ENCODE measurements at regions not wholly inside any gene's neighbourhood (a gene's known extent, or its start where the extent isn't known, plus 50 kb on each side); places are given as distances from the start of the nearest gene placed in this dataset.
"Not testable (repeated sequence)": the region's sequence is repeated elsewhere in the genome, so short reads cannot be mapped to it uniquely, and the experiment has no call there.

- in situ Hi-C loops (cut with HindIII; ENCODE audit: low sequenced_read_pairs) = no loop called here
- no peak for DNase-seq (ENCODE audit: low spot score)
Measured at GRCh38 chr6:76671751-76672150, 599.3 kb upstream of the IMPG1 start.

- in situ Hi-C loops (cut with HindIII; ENCODE audit: low sequenced_read_pairs) = no loop called here
- DNase-seq (ENCODE audit: low spot score) = no peak
Measured at GRCh38 chr6:76644231-76644630, 571.8 kb upstream of the IMPG1 start.

- in situ Hi-C loops (cut with HindIII; ENCODE audit: low sequenced_read_pairs) = no loop called here
- no peak for DNase-seq (ENCODE audit: low spot score)
Measured at GRCh38 chr6:76639941-76640340, 567.5 kb upstream of the IMPG1 start.

- in situ Hi-C loops (cut with HindIII; ENCODE audit: low sequenced_read_pairs) = no loop called here
Measured at GRCh38 chr6:76634695-76635094, 562.2 kb upstream of the IMPG1 start.

GRCh38 chr6:76633259-76633658 is 560.8 kb upstream of the IMPG1 start:
- DNase-seq (ENCODE audit: low spot score) = no peak
- in situ Hi-C loops (cut with HindIII; ENCODE audit: low sequenced_read_pairs) = no loop called here

More at GRCh38 chr6:76634695-76635094, 562.2 kb upstream of the IMPG1 start:
- DNase-seq (ENCODE audit: low spot score) = no peak

GRCh38 chr6:76631622-76632021 is 559.2 kb upstream of the IMPG1 start:
- no peak for DNase-seq (ENCODE audit: low spot score)
- in situ Hi-C loops (cut with HindIII; ENCODE audit: low sequenced_read_pairs) = no loop called here

- in situ Hi-C loops (cut with HindIII; ENCODE audit: low sequenced_read_pairs) = no loop called here
- DNase-seq (ENCODE audit: low spot score) = no peak
Measured at GRCh38 chr6:76615395-76615794, 542.9 kb upstream of the IMPG1 start.

GRCh38 chr6:76612954-76613353 is 540.5 kb upstream of the IMPG1 start:
- in situ Hi-C loops (cut with HindIII; ENCODE audit: low sequenced_read_pairs) = no loop called here
- DNase-seq (ENCODE audit: low spot score) = no peak

GRCh38 chr6:76609160-76609559 is 536.7 kb upstream of the IMPG1 start:
- no peak for DNase-seq (ENCODE audit: low spot score)
- in situ Hi-C loops (cut with HindIII; ENCODE audit: low sequenced_read_pairs) = no loop called here

GRCh38 chr6:76594109-76594508 is 521.6 kb upstream of the IMPG1 start:
- in situ Hi-C loops (cut with HindIII; ENCODE audit: low sequenced_read_pairs) = no loop called here
- no peak for DNase-seq (ENCODE audit: low spot score)

- in situ Hi-C loops (cut with HindIII; ENCODE audit: low sequenced_read_pairs) = no loop called here
- DNase-seq (ENCODE audit: low spot score) = no peak
Measured at GRCh38 chr6:76593668-76594067, 521.2 kb upstream of the IMPG1 start.

- in situ Hi-C loops (cut with HindIII; ENCODE audit: low sequenced_read_pairs) = no loop called here
- DNase-seq (ENCODE audit: low spot score) = no peak
Measured at GRCh38 chr6:76592566-76592965, 520.1 kb upstream of the IMPG1 start.

- no peak for DNase-seq (ENCODE audit: low spot score)
- in situ Hi-C loops (cut with HindIII; ENCODE audit: low sequenced_read_pairs) = no loop called here
Measured at GRCh38 chr6:76587271-76587670, 514.8 kb upstream of the IMPG1 start.

- no peak for DNase-seq (ENCODE audit: low spot score)
- in situ Hi-C loops (cut with HindIII; ENCODE audit: low sequenced_read_pairs) = no loop called here
Measured at GRCh38 chr6:76584121-76584520, 511.7 kb upstream of the IMPG1 start.

GRCh38 chr6:76578746-76579145 is 506.3 kb upstream of the IMPG1 start:
- in situ Hi-C loops (cut with HindIII; ENCODE audit: low sequenced_read_pairs) = no loop called here
- DNase-seq (ENCODE audit: low spot score) = no peak

- no peak for DNase-seq (ENCODE audit: low spot score)
- in situ Hi-C loops (cut with HindIII; ENCODE audit: low sequenced_read_pairs) = no loop called here
Measured at GRCh38 chr6:76574746-76575145, 502.3 kb upstream of the IMPG1 start.

- DNase-seq (ENCODE audit: low spot score) = no peak
Measured at GRCh38 chr6:76565932-76566331, 493.5 kb upstream of the IMPG1 start.

GRCh38 chr6:76562371-76562770 is 489.9 kb upstream of the IMPG1 start:
- in situ Hi-C loops (cut with HindIII; ENCODE audit: low sequenced_read_pairs); DNase-seq (ENCODE audit: low spot score): not testable (repeated sequence)

More at GRCh38 chr6:76565932-76566331, 493.5 kb upstream of the IMPG1 start:
- in situ Hi-C loops (cut with HindIII; ENCODE audit: low sequenced_read_pairs) = no loop called here

GRCh38 chr6:76560851-76561755 is 488.6 kb upstream of the IMPG1 start:
- DNase-seq (ENCODE audit: low spot score); in situ Hi-C loops (cut with HindIII; ENCODE audit: low sequenced_read_pairs): not testable (repeated sequence)

GRCh38 chr6:76553256-76553655 is 480.8 kb upstream of the IMPG1 start:
- in situ Hi-C loops (cut with HindIII; ENCODE audit: low sequenced_read_pairs) = no loop called here

GRCh38 chr6:76552268-76552667 is 479.8 kb upstream of the IMPG1 start:
- DNase-seq (ENCODE audit: low spot score) = no peak
- in situ Hi-C loops (cut with HindIII; ENCODE audit: low sequenced_read_pairs) = no loop called here

More at GRCh38 chr6:76553256-76553655, 480.8 kb upstream of the IMPG1 start:
- no peak for DNase-seq (ENCODE audit: low spot score)
